ENCODE measurements at regions not wholly inside any gene's neighbourhood (a gene's known extent, or its start where the extent isn't known, plus 50 kb on each side); places are given as distances from the start of the nearest gene placed in this dataset.
"Not testable (repeated sequence)": the region's sequence is repeated elsewhere in the genome, so short reads cannot be mapped to it uniquely, and the experiment has no call there.

DNA sequence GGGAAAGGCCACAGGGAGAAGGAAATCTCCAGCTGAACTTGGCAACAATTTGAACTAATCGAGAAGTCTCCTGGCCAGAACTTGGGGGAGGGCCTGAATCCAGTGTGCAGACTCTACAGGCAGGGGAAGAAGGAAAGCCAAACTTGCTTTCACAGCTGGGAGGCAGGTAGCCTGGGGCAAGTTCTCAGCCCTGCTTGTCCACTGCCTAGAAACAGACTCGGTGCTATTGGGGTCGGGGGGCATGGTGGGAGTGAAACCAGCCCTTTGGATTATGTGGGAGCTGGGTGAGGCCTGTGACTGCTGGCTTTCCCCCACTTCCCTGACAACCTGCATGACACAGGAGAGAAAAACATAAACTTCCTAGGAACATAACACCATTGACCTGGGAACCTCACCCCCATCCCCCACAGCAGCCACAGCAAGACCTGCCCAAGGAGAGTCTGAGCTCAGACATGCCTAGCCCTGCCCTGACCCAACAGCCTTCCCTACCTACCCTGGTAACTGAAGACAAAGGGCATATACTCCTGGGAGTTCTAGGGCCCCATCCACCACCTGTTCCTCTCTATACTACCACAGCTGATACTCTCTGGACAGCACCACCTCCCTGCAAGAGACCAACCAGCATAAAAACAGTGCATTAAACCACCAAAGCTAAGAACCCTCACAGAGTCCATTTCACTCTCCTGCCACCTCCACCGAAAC lies 103.7 kb upstream of the MNS1 start:
- intact Hi-C loops (cut with micrococcal nuclease): no loop called here

DNA sequence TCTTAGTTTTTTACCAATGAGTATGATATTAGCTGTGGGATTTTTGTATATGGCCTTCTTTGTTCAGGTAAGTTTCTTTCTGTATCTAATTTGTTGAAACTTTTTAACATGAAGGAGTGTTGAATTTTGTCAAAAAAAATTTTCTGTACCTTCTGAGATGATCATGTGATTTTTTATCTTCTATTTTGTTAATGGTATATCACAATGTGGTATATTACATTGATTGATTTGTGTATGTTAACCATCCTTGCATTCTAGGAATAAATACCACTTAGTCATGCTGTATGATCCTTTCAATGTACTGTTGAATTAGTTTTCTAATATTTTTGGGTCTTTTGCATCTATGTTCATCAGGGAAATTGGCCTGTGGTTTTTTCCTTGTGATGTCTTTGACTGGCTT lies 92.5 kb upstream of the MNS1 start:
- intact Hi-C loops (cut with micrococcal nuclease): no loop called here

DNA sequence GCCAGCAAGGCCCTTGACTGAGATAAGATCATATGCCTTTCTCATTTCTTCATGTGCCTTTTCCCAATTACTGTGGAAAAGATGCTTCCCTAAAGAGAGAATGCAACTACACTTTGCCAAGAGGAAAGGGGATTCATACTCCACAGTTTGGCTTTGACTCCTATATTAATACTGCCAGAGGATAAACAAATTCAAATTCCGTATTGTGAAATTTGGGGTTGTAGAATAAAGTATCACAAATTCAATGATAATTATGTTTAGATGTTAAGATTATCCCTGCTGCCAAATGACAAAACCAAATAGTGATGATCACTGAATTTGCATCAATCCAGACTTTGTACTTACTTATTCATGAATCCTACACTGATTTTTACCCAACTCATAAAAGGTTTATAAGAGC lies 88.5 kb upstream of the MNS1 start:
- intact Hi-C loops (cut with micrococcal nuclease): no loop called here

DNA sequence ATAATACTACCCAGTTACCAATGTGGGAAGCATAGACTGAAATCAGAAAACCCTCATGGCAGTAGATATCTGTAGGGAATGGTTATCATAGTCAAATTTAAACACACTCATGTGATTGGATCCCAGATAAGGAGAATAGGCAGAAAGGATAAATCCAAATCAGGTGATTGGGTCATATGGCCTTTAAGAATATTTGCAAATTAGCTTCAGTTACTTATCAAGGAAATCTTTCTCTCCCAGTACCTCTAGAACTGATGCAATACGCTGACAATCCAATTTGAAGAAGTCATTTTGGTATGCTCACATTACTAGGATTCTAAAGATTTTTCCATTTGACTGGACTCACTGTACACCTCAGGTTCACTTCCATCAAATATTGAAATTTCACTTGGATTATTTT lies 87.7 kb upstream of the MNS1 start:
- intact Hi-C loops (cut with micrococcal nuclease): no loop called here

DNA sequence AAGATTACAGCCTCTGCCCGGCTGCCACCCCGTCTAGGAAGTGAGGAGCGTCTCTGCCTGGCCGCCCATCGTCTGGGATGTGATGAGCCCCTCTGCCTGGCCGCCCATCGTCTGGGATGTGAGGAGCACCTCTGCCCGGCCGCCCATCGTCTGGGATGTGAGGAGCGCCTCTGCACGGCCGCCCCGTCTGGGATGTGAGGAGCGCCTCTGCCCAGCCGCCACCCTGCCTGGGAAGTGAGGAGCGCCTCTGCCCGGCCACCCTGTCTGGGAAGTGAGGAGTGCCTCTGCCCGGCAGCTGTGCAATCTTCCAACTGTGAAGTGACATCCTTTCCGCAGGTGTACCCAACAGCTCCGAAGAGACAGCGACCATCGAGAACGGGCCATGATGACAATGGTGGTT lies 75.6 kb upstream of the MNS1 start:
- intact Hi-C loops (cut with micrococcal nuclease): not testable (repeated sequence)

DNA sequence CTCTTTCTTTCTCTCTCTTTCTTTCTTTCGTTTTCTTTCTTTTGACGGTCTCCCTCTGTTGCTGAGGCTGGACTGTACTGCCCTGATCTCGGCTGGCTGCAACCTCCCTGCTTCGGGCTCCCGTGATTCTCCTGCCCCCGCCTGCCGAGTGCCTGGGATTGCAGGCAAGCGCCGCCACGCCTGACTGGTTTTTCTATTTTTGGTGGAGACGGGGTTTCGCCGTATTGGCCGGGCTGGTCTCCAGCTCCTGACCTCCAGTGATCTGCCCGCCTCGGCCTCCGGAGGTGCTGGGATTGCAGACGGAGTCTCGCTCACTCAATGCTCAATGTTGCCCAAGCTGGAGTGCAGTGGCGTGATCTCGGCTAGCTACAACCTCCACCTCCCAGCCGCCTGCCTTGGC lies 75.2 kb upstream of the MNS1 start:
- intact Hi-C loops (cut with micrococcal nuclease): not testable (repeated sequence)

DNA sequence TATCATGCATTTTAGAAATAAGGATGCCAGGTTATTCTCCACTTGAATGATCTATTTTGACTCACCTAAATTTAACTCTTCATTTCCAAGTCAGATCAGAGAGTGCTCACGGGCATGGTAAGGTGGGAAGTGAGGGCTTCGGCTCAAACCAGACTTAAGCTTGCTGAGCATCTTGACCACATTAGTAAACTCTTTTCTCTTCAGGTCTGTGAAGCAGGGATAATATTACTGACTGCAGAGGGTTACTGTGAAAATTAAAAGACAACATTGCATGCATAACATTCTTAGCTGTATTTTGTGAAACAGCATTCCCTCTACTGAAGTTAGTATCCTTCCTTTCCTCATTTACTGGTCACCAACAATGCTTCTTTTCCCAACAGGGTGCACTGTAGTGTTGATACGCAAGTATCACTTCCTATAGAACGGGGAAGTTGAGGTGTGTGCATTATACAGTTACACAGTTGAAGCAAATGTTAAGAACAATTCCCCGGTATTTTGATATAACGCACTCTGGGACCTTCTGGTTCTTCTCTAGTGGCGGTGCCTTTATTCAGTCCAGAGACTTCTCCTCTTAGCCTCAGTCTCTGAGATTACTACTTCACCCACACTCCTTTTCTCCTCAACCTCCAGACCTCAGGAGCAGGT lies 74.1 kb upstream of the MNS1 start:
- intact Hi-C loops (cut with micrococcal nuclease): loop anchor here (2.0 kb wide), 1 partner anchor 194 kb away; the partner anchor contains the start of gene ZNF280D

DNA sequence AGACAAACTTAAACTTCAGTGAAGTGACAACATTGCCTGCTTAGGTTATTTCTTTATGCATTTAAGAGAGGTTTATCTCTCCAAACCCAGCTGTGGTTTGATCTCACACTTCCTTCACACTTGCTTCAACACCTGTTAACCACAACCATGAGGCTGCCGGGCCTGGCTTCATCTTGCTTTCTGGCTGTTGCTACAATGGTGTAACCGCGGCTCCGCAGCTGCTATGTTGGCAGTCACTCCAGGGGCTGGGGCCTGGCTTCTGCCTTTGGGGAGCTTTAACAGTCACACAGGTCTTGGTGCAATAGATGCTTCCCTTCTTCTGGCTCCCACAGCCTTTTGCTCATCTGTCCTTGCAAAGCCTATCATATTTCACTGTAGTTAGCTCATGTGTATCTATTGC lies 72.9 kb upstream of the MNS1 start:
- intact Hi-C loops (cut with micrococcal nuclease): loop anchor here (2.0 kb wide), 1 partner anchor 195 kb away; the partner anchor contains the start of gene ZNF280D

DNA sequence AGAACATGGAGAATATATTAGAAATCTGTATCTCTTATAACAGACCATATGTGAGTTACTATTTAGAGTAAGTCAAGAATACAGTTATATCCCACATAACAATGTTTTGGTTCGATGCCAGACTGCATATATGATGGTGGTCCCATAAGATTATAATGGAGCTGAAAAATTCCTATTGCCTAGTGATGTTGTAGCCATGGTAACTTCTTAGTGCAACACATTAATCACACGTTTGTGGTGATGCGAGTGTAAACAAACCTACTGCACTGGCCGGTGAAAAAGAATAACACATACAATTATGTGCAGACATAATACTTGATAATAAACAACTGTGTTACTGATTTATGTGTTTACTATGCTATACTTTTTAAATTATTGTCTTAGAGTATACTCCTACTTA lies 69.8 kb upstream of the MNS1 start:
- intact Hi-C loops (cut with micrococcal nuclease): no loop called here

DNA sequence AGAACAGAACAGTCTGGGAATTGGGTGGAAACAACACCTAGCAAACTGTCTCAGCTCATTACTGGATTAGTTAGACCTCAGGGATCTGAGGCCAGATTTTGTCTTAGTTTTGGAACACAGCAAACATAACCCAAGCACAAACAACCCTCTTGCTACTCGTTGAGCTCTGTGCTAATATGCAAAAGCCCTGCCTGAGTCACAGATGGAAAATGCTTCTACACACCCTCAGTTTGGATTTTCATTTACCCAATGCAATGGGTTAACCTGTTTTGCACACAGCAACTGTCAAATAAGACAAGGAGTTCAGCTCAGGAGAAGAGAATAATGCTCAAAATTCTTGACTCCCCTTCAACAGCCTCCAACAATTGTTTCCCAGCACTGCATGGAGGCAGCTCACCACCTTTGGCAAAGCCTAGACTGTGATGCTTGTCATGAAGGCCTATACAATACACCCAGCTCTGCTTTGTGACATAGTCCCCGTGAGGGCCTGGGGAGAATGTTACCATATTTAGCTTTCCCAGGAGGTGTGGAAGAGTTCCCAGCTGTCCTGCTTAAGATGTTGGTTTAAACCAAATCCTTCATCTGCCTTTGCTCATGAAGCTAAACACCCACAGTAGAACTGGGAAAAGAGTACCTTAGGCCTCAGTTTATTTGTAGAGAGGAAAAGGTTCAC lies 68.9 kb upstream of the MNS1 start:
- intact Hi-C loops (cut with micrococcal nuclease): no loop called here

DNA sequence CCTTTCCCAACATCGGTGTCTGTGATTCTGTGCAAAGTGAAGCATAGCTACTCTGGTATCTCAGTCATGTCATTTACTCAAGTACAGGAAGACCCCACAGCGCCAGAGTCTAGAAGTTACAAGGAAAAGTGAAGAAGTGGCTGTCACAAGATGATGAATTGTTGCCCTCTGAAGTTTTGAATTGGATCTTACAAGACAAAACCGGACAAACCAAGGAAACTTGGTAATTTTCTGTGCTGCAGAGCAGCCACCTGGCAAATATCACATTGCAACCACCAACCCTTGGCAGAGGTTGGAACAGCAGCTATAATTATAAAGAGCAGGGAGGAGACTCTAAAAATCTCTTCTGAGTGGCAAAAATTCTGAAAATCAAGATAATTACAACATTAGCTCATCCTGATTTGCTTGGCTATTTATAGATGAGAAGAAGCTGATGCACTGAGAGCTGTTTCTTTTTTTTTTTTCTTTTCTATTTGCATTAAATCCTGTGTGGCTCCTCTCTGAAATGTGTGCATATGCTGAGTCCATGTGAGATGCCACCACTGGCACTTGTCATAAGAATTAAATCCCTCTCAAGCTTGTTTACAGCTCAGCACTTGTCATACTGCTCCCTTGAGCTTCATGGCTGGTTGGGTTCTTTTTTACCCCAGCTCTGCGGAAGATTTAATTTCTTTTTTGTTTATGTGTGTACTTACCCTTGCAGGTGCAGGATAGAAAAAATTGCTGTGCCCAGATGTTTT lies 68.0 kb upstream of the MNS1 start:
- intact Hi-C loops (cut with micrococcal nuclease): no loop called here

DNA sequence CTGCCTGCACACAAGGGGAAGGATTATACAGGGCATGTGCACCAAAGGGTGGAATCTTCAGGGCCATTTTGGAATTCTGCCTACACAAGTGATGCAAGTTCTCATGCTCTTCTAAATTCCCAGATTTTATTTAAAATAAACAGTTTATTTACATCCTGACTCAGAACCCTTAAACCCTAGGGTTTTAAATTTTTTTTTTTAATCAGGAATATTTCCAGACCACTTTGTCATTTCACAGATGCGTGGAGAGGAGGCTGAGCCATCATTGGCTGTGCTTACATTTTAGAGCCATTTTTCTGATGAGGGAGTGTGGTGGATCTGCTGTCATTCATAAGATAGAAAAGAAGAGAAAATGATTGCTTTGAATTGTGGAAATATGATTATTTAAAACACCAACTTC lies 65.2 kb upstream of the MNS1 start:
- intact Hi-C loops (cut with micrococcal nuclease): no loop called here

DNA sequence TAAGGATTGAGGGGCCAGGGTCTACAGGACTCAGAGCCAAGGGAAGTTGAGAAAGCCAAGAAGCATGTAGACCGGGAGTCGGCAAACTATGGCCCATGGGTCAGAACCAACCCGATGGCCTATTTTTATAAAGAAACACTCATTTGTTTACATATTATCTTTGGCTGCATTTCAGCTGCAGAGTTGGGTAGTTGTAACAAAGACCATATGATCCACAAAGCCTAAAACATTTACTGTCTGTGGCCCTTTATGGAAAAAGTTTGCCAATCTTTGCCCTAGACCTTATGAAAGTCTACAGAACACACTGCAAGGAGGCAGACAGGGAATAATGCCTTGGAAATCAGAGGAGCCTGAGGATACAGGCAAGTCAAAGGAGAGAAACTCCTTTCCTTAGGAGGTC lies 63.2 kb upstream of the MNS1 start:
- intact Hi-C loops (cut with micrococcal nuclease): no loop called here

DNA sequence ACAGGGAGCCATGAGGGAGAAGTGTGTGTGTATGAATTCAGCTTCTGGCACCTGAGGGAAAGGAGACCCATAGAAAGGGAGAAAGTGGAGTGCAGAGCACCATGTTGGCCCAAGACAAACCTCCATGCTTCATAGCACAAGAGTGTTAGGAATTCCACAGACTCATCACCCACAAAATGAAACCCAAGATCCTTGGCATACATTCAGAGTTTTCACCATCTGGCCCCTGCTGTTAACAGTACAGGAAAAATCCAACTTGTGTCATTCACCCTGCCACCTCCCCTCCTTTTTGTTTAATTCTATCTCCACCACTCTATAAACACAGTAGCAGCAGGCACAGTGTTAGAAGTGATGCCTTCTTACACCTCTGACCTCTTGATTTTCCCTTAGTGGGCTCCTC lies 60.0 kb upstream of the MNS1 start:
- intact Hi-C loops (cut with micrococcal nuclease): no loop called here

DNA sequence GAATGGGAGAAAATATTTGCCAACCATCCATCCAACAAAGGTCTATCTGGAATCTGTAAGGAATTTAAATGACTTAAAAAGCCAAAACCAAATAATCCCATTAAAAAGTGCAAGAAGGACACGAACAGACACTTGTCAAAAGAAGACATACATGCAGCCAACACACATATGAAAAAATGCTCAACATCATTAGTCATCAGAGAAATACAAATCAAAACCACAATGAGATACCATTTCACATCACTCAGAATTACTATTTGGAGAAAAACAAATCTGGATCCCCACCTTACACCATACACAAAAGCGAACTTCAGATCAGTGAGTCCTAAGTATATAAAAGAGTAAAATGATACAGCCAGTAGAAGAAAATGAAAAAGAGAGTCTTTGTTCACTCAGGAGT lies 58.6 kb upstream of the MNS1 start:
- intact Hi-C loops (cut with micrococcal nuclease): no loop called here

DNA sequence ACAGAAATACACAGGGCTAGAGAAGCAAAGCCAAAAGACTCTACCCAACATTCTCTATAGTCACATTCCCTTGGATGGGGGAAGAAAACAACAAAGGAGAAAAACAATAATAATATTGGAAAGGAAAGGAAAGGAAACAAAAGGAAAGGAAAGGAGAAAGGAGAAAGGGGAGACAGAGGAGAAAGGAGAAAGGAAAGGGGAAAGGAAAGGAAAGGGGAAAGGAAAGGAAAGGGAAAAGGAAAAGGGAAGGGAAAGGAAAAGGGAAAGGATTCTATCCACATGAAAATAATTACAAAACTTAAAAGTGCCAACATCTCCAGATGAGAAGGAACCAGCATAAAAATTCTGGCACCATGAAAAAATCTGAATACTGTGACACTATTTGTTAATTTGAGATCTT lies 54.1 kb upstream of the MNS1 start:
- intact Hi-C loops (cut with micrococcal nuclease): no loop called here
